Right ventricle myocardium inferior (tissue), 1 donor: ENCODE measurements at regions not wholly inside any gene's neighbourhood (a gene's known extent, or its start where the extent isn't known, plus 50 kb on each side); places are given as distances from the start of the nearest gene placed in this dataset.
"Not testable (repeated sequence)": the region's sequence is repeated elsewhere in the genome, so short reads cannot be mapped to it uniquely, and the experiment has no call there.

ENCODE experiments used
- ATAC-seq: fragments of 200-7000 bp; cut with Tn5 transposase; one replicate; pipeline ENCODE4 v1.9.1; 2020; ENCODE audit warnings: mild to moderate bottlenecking, moderate library complexity
- DNase-seq: peaks from one replicate; pipeline ENCODE4 v3.0.0; 2021; ENCODE audit errors: missing footprints
- intact Hi-C: fragments of 100-400 bp; cut with DNase I; formaldehyde crosslinking; loops from one replicate; pipeline ENCODE4 v1.11.0; 2022
- donor health status: DM: no; HTN: yes; CAD: no; lungs with severe emphysema.

DNA sequence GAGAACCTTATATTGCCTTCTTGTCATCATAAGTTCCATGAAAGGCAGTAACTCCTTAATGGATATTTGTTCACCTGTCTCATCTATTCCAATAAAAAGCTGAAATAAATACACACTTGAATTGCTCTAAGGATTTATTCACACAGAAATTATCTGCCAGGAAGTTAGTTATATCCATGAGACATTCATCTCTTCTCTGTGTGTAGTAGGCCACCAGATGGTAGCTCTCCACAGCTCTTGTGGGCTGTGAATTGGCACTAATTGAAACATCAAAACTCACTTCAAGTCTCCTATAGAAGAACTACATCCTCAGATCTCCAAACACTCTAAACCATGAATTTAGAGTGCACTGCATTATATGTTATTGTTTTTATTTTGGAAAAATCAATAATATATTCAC, 189.6 kb downstream of the DSC3 start:
- ATAC-seq: no peak

DNA sequence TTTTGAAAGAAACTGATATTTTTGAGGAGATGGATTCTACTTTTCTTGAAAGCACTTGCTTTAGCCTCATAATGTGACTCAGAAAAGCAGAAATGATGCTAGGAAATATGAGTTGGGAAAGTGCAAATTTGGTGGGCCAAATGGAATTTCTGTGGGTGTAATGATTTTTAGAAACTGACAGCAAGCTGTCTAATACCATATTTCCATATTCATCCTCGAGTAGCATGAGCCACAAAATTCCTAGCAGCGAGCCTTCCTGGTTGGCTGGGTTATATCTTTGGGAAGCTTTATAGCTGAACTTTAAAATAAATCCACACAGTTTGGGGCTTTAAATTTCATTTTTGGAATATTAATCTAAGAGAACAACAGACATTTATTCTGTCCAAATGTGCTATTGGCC, 190.0 kb downstream of the DSC3 start:
- ATAC-seq (no peak), DNase-seq (no peak)
- intact Hi-C loops: no loop called here

More for the DNA sequence above, 189.6 kb downstream of the DSC3 start:
- no peak for DNase-seq
- intact Hi-C loops: no loop called here

DNA sequence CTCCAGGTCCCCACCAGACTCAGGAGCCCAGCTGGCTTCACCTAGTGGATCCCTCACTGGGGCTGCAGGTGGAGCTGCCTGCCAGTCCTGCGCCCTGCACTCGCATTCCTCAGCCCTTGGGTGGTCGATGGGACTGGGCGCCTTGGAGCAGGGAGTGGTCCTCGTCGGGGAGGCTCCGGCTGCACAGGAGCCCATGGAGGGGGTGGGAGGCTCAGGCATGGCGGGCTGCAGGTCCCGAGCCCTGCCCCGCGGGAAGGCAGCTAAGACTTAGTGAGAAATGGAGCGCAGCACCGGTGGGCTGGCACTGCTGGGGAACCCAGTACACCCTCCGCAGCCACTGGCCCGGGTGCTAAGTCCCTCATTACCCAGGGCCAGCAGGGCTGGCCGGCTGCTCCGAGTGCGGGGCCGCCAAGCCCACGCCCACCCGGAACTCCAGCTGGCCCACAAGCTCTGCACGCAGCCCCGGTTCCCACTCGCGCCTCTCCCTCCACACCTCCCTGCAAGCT, 203.4 kb downstream of the DSC3 start:
- DNase-seq, ATAC-seq, intact Hi-C loops: not testable (repeated sequence)

DNA sequence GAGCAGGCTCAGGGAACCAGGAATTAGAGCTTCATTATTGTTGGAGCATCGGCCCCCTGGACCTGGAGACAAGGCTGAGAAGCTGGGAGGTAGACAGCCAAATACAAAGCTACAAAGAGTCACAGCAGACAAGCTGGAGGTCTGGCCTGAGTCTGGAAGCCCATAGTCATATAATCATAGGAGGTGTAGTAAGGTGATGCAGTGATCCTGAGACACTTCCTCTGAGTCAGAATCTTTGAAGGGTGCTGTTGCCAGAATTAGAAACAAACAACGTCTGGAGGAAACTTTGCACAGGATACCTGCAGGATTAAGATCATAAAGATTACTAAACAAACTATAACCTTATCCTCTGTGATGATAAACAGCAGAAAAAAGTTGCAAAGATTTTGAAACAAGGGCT, 213.8 kb downstream of the DSC3 start:
- ATAC-seq (no peak), DNase-seq (no peak)
- intact Hi-C loops: no loop called here

DNA sequence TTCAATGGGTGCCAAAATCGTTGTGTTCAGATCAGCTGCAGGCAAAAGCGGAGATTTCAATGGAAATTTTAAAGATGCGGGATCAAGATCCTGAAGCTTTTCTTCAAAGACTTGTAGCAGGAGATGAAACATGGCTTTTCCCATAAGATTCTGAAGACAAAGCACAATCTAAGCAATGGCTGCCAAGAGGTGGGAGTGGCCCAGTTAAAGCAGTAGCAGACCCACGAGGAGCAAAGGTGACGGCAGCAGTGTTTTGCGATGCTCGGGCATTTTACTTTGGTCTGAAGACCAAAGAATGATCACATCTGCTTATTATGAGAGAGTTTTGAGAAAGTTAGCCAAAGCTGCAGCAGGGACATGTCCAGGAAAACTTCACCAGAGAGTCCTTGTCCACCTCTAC, 222.9 kb downstream of the DSC3 start:
- ATAC-seq (no peak), DNase-seq (no peak)

DNA sequence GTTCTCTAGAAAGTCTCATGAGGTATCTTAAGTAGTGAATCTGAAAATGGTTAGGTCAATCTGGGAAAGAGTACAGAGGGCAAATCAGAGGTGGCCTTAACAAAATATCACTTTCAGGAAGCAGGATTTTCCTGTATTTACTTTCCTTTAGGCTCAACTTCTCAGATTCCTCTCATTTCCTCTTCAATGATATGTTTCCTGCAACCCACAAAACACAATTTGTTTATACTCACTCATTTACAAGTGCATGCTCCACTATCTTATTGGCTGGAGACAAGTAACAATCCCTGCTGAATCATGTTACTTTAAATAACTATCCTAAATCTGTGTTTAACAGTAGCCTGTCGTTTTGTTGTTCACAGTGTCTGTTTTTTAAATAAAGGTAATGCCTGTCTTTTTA, 228.1 kb downstream of the DSC3 start:
- DNase-seq (no peak), ATAC-seq (no peak)
- intact Hi-C loops: no loop called here

More for the DNA sequence above, 222.9 kb downstream of the DSC3 start:
- intact Hi-C loops: no loop called here

DNA sequence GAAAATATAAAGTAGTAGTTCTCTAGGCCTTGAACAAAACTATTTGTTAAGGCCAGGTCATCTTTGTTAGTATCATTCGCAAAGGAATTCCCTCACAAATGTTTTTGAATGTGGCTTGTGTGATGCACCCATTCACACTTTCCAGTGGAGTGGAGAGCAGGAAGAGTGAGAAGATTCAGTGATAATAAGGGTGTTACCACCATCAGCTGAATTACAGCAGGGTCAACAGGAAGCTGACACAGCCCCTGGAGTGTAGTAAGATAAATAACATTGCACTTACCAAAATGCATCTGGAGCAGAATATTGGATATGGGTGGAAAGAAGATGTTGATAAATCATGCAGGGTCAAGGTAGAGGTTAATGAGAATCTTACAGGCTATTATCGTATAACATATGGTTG, 231.0 kb downstream of the DSC3 start:
- intact Hi-C loops: no loop called here
- no peak for ATAC-seq

DNA sequence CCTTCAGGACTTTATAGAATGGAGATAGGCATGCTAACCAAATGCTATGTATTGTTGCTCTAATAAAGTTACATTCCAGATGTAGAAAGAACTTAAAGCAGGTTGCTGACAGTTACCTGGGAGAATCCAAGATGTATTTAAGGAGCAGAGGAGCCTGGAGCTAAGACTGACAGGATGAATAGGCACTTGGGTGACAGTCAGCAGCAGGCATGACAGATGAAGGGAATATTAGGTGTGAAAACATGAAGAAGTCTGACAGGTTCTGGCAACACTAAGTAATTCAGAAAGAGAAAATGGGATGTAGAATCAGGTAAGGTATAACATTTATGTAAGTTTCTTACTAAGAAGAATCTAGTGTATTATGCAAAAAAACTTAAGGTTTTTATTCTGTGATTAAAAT, 232.0 kb downstream of the DSC3 start:
- ATAC-seq: no peak
- no peak for DNase-seq
- intact Hi-C loops: no loop called here

More for the DNA sequence above, 231.0 kb downstream of the DSC3 start:
- no peak for DNase-seq

DNA sequence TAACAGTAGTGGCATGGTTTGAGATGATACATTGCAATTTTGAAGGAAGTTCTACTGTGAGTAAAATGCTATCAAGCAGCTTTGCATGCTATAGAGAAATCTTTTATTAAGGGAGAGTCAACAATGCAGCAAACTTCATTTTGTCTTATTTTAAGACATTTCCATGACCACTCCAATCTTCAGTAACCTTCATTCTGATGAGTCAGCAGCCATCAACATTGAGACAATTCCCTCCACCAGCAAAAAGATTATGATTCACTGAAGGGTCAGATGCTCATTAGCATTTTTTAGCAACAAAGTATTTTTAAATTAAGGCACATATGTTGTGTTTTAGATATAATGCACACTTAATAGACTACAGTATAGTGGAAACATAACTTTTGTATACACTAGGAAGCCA, 235.7 kb downstream of the DSC3 start:
- no peak for ATAC-seq
- intact Hi-C loops: no loop called here

DNA sequence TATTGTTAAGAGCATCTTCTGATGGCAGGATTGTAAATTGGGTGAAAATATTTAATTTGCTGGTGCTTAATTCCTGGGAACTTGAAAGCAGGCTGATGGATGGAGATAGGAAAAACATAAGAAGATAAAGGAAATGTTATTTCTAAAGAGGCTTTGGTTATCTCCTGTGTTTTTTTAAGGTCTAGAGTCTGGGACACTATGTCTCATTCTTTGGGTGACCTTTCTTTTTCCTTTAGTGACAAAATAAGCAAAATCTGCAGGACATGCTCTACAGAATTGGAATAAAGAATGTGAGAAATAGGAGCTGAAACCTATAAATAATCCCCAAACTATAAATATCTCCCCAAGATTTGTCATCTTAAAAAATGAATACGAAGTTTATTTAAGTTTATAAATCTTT, 241.7 kb downstream of the DSC3 start:
- ATAC-seq: no peak
- intact Hi-C loops: no loop called here
- no peak for DNase-seq

More for the DNA sequence above, 235.7 kb downstream of the DSC3 start:
- DNase-seq: no peak

DNA sequence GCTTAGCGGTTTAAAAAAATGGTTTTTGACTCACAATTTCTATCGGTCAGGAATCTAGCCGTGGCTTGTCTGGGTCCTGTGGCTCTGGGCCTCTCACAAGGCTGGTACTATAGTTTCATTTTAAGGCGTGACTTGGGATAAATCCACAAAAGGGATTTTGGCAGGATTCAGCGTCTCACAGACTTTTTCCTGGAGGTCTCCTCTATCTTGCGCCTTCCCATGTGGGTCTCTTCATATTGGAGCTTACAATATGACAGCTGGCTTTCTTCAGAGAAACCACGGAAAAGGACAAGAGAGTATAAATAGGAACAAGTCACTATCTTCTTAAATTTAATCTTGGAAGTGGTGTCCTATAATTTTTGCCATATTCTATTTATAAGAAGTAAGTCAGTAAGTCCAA, 250.5 kb downstream of the DSC3 start:
- no peak for ATAC-seq
- no peak for DNase-seq
- intact Hi-C loops: no loop called here

DNA sequence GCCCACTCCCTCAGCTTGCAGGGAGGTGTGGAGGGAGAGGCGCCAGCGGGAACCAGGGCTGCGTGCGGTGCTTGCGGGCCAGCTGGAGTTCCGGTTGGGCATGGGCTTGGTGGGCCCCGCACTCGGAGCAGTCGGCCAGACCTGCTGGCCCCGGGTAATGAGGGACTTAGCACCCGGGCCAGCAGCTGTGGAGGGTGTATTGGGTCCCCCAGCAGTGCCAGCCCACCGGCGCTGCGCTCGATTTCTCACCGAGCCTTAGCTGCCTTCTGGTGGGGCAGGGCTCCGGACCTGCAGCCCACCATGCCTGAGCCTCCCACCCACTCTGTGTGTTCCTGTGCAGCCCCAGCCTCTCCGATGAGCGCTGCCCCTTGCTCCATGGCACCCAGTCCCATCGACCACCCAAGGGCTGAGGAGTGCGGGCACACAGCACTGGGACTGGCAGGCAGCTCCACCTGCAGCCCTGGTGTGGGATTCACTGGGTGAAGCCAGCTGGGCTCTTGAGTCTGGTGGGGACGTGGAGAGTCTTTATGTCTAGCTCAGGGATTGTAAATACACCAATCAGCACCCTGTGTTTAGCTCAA, 254.0 kb downstream of the DSC3 start:
- DNase-seq: peak; percentile 45
- ATAC-seq, intact Hi-C loops: not testable (repeated sequence)

DNA sequence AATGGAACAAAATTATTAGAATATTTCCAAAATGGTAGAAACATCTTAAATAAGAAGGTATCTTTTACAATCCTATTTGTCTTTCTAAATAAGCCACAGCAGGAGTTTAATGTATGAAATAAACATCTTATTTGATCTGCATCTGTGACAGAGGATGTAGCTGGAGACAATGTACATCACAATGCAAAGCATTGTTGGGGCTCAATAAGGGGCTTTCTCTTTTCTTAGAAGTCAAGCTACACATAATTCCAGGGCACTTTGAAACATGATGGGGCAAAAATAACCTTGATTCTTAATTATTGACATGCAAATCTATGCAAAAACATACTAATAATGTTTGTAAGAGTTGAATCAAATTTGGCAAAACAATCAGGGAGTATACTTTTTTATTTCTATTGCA, 255.1 kb downstream of the DSC3 start:
- ATAC-seq (no peak), DNase-seq (no peak)
- intact Hi-C loops: no loop called here

DNA sequence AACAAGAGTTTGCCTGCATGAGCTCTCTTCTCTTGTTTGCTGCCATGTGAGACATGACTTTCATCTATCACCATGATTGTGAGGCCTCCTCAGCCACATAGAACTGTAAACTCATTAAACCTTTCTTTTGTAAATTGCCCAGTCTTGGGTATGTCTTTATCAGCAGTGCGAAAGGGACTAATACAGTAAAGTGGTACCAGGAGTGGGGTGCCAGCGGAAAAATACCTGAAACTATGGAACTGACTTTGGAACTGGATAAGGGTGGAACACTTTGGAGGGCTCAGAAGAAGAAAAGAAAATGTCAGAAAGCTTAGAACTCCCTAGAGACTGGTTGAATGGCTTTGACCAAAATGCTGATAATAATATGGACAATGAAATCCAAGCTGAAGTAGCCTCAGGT, 260.9 kb downstream of the DSC3 start:
- no peak for DNase-seq
- intact Hi-C loops: no loop called here
- no peak for ATAC-seq

DNA sequence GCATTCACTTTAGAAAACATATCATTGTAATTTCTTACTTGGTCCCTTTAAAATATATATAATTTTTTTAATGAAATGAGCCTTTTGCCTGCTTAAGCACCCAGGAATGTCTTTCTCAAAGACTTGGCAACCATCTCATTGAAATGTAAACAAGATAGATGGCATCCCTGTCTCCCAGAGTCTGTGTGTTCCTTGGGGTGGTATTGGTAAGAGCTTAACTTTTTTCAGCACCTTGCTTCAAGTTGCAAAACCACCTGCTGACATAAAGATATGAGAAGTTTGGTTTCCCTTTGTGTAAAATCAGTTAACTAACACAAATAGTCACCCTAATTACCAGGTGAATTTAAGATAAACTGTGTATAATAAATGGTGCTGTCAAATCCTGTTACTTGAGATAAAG, 266.9 kb downstream of the DSC3 start:
- DNase-seq (no peak), ATAC-seq (no peak)
- intact Hi-C loops: no loop called here

DNA sequence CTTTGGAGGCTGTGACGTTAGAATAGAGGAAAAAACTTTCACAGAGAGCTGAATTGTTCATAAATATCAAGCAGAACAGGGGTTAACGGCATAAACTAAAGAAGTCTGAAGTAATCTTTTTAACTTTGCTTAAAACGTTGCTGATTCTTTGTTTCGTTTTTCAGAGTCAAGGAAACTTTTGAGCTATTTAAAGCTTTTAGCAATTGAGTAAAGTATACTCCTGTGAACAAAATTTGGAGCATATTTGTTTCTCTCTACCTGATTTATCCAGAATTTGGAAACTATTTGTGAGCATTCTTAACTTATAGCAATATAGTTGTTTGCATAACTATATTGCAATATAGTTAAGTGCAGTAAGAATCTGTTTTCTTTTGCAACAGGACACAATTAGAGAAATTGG, 270.4 kb downstream of the DSC3 start:
- ATAC-seq, intact Hi-C loops, DNase-seq: not testable (repeated sequence)

DNA sequence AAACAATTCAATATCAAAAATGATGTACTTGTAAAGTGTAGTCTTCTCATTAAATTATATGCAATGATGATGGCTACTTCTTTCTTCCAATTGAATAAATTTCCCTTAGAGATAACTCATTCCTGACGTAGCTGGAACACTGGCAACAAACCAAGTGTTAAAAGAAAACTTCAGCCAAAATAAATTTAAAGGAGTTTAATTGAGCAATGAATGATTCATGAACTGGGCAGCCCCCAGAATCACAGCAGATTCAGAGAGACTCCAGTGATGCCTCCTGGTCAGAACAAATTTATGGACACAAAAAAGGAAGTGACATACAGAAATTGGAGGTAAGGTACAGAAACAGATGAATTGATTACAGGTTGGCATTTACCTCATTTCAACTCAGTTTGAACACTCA, 276.5 kb downstream of the DSC3 start:
- no peak for DNase-seq
- intact Hi-C loops: no loop called here
- ATAC-seq: no peak

DNA sequence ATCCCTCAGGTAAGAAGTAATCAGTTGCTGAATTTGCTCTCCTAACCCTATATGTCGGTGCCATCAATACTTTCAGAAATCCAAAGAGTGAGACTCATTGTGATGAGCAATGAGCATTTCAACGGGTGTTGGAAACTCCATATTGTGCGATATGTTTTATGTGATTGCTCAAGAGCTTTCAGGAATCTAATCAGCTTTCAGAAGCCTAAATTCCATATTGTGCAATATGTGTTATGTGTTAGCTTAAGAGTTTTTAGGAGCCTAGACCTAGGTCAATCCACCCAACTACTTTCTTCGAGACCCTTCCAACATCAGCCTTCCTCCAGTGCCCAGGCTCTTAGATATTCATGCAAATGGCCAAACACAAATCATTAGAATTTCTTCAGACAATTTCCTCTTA, 277.3 kb downstream of the DSC3 start:
- intact Hi-C loops: no loop called here
- DNase-seq (no peak), ATAC-seq (no peak)

DNA sequence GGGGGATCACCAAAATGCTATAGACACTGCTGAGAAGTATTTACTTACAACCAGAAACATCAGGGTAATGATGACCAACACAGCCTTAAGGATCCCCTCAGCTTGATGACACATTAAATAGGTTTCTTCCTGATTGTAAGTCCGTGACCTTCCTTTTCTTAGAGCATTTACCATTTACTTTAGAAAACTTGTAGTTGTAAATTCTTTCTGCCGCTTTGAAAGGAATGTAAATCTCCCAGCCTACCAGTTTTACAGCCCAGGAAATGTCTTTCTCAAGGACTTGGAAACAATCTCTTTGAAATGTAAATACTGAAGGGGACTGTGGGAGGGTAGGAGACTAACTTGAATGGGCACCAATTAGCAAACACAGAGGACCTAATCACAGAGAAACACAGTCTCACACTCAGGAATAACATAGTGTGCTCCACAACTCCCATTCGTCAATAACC, 278.6 kb downstream of the DSC3 start:
- DNase-seq (no peak), ATAC-seq (no peak)
- intact Hi-C loops: no loop called here

DNA sequence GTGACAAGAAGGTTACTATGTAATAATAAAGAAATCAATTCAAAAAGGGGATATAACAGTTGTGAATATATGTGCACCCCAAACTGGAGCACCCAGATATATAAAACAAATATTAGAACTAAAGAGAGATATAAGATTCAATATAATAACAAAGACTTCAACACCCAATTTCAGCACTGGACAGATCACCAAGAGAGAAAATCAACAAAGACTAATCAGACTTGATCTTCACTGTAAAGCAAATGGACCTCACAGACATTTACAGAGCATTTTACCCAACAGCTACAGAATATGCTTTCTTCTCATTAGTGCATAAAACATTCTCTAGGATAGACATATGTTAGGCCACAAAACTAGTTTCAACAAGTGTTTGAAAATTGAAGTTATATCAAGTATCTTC, 287.7 kb downstream of the DSC3 start:
- intact Hi-C loops: no loop called here
- ATAC-seq (no peak), DNase-seq (no peak)

DNA sequence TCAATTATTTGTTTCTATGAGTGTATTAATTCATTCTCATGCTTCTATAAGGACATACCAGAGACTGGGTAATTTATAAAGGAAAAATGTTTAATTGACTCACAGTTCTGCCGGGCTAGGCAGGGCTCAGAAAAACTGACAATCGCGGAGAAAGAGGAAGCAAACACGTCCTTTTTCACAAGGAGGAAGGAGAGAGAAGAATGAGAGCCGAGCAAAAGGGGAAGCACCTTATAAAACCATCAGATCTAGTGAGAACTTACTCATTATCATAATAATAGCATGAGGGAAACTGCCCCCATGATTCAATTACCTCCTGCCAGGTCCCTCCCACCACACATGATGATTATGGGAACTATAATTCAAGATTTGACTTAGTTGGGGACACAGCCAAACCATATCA, 294.0 kb downstream of the DSC3 start:
- ATAC-seq (no peak), DNase-seq (no peak)
- intact Hi-C loops: no loop called here
